22Rv1 (cell line): ENCODE measurements at regions not wholly inside any gene's neighbourhood (a gene's known extent, or its start where the extent isn't known, plus 50 kb on each side); places are given as distances from the start of the nearest gene placed in this dataset.

ENCODE experiments used
- CTCF ChIP-seq: fragments of 450-650 bp; IDR thresholded peaks from 2 replicates; pipeline ENCODE4 v1.5.1; 2017; ENCODE audit warnings: mild to moderate bottlenecking
- ZFX ChIP-seq: fragments of 450-650 bp; IDR thresholded peaks from 2 replicates; pipeline ENCODE4 v1.6.1; 2017; ENCODE audit warnings: antibody characterized with exemption, borderline replicate concordance

- TF ChIP-seq CTCF (no peak), ZFX (no peak)
Observed at GRCh38 chr2:21461754-21462240, 338.0 kb downstream of the TDRD15 start.
